Muscle of leg (tissue), 3 donors: ENCODE measurements at regions not wholly inside any gene's neighbourhood (a gene's known extent, or its start where the extent isn't known, plus 50 kb on each side); places are given as distances from the start of the nearest gene placed in this dataset.

Experiments used
- DNase-seq: peaks from one replicate; pipeline ENCODE4 v3.0.0; 2013
- H3K27ac ChIP-seq: one replicate; pipeline ENCODE4 v1.5.1; 2013; ENCODE audit warnings: mild to moderate bottlenecking, low read length, control low read depth
- H3K27me3 ChIP-seq: one replicate; pipeline ENCODE4 v1.6.1; 2013; ENCODE audit warnings: low read length; ENCODE audit not compliant: control insufficient read depth, insufficient read depth
- H3K36me3 ChIP-seq: one replicate; pipeline ENCODE4 v1.6.1; 2013; ENCODE audit warnings: low read length; ENCODE audit not compliant: control insufficient read depth, insufficient read depth
- H3K4me1 ChIP-seq: one replicate; pipeline ENCODE4 v1.6.1; 2013; ENCODE audit warnings: low read length; ENCODE audit not compliant: control insufficient read depth, insufficient read depth
- H3K4me3 ChIP-seq: one replicate; pipeline ENCODE4 v1.5.1; 2013; ENCODE audit warnings: low read length, control low read depth
- H3K9me3 ChIP-seq: replicated peaks from 2 replicates; pipeline ENCODE4 v1.6.1; 2013; ENCODE audit warnings: low read depth, low read length; ENCODE audit not compliant: control insufficient read depth
- WGBS: methylation state at CpG from one replicate; pipeline ENCODE4 v1.1.5; 2013; ENCODE audit warnings: missing lambda C conversion rate; ENCODE audit not compliant: insufficient coverage; 5-methylcytosine and 5-hydroxymethylcytosine counted together

GRCh38 chr1:81115422-81115821 lies 685.3 kb upstream of the ADGRL2 start:
- Histone ChIP-seq H3K27ac (no peak overlapping the region), H3K4me3 (no peak overlapping the region), H3K9me3 (no peaks in the 10 kb centered on the region), H3K36me3 (no peaks in the 10 kb centered on the region), H3K4me1 (no peaks in the 10 kb centered on the region), H3K27me3 (no peaks in the 10 kb centered on the region)
- 77% methylated on average over 2 of the region's 2 CpGs for WGBS
- DNase-seq, result no peak

- 100% methylated on average over 1 of the region's 5 CpGs for WGBS
- H3K4me3 ChIP-seq, result no peak overlapping the region
- no peaks in the 10 kb centered on the region for H3K4me1 ChIP-seq
- no peaks in the 10 kb centered on the region for H3K9me3 ChIP-seq
- no peaks in the 10 kb centered on the region for H3K27me3 ChIP-seq
- no peaks in the 10 kb centered on the region for H3K36me3 ChIP-seq
- no peak overlapping the region for H3K27ac ChIP-seq
- DNase-seq, result no peak
Observed at GRCh38 chr1:81114191-81114590, 686.5 kb upstream of the ADGRL2 start.

GRCh38 chr1:81113688-81114087 lies 687.0 kb upstream of the ADGRL2 start:
- Histone ChIP-seq H3K9me3 (no peaks in the 10 kb centered on the region), H3K27ac (no peak overlapping the region), H3K4me1 (no peaks in the 10 kb centered on the region), H3K4me3 (no peak overlapping the region), H3K27me3 (no peaks in the 10 kb centered on the region), H3K36me3 (no peaks in the 10 kb centered on the region)
- no peak for DNase-seq

- WGBS, result no CpG with 5 or more reads among the region's 2 CpGs
- Histone ChIP-seq H3K4me3 (no peak overlapping the region), H3K9me3 (no peaks in the 10 kb centered on the region), H3K27me3 (no peaks in the 10 kb centered on the region), H3K27ac (no peak overlapping the region), H3K36me3 (no peaks in the 10 kb centered on the region), H3K4me1 (no peaks in the 10 kb centered on the region)
- DNase-seq, result no peak
Observed at GRCh38 chr1:81111818-81112217, 688.9 kb upstream of the ADGRL2 start.

- H3K27me3 ChIP-seq, result no peaks in the 10 kb centered on the region
- WGBS, result 89% methylated on average over 4 of the region's 4 CpGs
Observed at GRCh38 chr1:81109038-81109437, 691.7 kb upstream of the ADGRL2 start.

GRCh38 chr1:81097860-81098259 lies 702.9 kb upstream of the ADGRL2 start:
- H3K27me3 ChIP-seq, result no peaks in the 10 kb centered on the region
- H3K36me3 ChIP-seq, result no peaks in the 10 kb centered on the region
- no peak for DNase-seq
- no peak overlapping the region for H3K27ac ChIP-seq
- H3K4me3 ChIP-seq, result no peak overlapping the region
- H3K9me3 ChIP-seq, result no peaks in the 10 kb centered on the region
- whole genome bisulfite sequencing, result no CpG with 5 or more reads among the region's 3 CpGs
- no peaks in the 10 kb centered on the region for H3K4me1 ChIP-seq

More at GRCh38 chr1:81109038-81109437, 691.7 kb upstream of the ADGRL2 start:
- DNase-seq, result no peak
- no peaks in the 10 kb centered on the region for H3K9me3 ChIP-seq
- H3K4me3 ChIP-seq, result no peak overlapping the region
- H3K27ac ChIP-seq, result no peak overlapping the region
- H3K4me1 ChIP-seq, result no peaks in the 10 kb centered on the region
- no peaks in the 10 kb centered on the region for H3K36me3 ChIP-seq

GRCh38 chr1:81073580-81073979 lies 727.2 kb upstream of the ADGRL2 start:
- no CpG with 5 or more reads among the region's 1 CpG for WGBS
- no peak overlapping the region for H3K27ac ChIP-seq
- H3K27me3 ChIP-seq, result no peaks in the 10 kb centered on the region
- no peaks in the 10 kb centered on the region for H3K36me3 ChIP-seq
- H3K4me1 ChIP-seq, result no peaks in the 10 kb centered on the region
- no peak overlapping the region for H3K4me3 ChIP-seq
- DNase-seq, result no peak
- no peaks in the 10 kb centered on the region for H3K9me3 ChIP-seq

GRCh38 chr1:81071969-81072753 lies 728.6 kb upstream of the ADGRL2 start:
- Histone ChIP-seq H3K4me1 (no peaks in the 10 kb centered on the region), H3K27me3 (no peaks in the 10 kb centered on the region), H3K9me3 (no peaks in the 10 kb centered on the region), H3K4me3 (no peak overlapping the region), H3K36me3 (no peaks in the 10 kb centered on the region), H3K27ac (no peak overlapping the region)
- no peak for DNase-seq
- WGBS, result no CpG with 5 or more reads among the region's 3 CpGs

- Histone ChIP-seq H3K4me1 (no peaks in the 10 kb centered on the region), H3K27ac (no peak overlapping the region), H3K27me3 (no peaks in the 10 kb centered on the region), H3K4me3 (no peak overlapping the region), H3K36me3 (no peaks in the 10 kb centered on the region), H3K9me3 (no peaks in the 10 kb centered on the region)
- WGBS, result no CpG with 5 or more reads among the region's 1 CpG
- peak; percentile 18 for DNase-seq
Observed at GRCh38 chr1:81071072-81071858, 729.5 kb upstream of the ADGRL2 start.

- H3K27ac ChIP-seq, result no peak overlapping the region
- H3K4me3 ChIP-seq, result no peak overlapping the region
- no peaks in the 10 kb centered on the region for H3K36me3 ChIP-seq
- no peaks in the 10 kb centered on the region for H3K9me3 ChIP-seq
- H3K27me3 ChIP-seq, result no peaks in the 10 kb centered on the region
- 20% methylated on average over 1 of the region's 3 CpGs for WGBS
- DNase-seq, result peak; percentile 29
- no peaks in the 10 kb centered on the region for H3K4me1 ChIP-seq
Observed at GRCh38 chr1:81069856-81070255, 730.9 kb upstream of the ADGRL2 start.
